NCI-H146 treated with DMSO at 0.1 percent for 48 hours (cell line): ENCODE measurements at regions not wholly inside any gene's neighbourhood (a gene's known extent, or its start where the extent isn't known, plus 50 kb on each side); places are given as distances from the start of the nearest gene placed in this dataset.
"Not testable (repeated sequence)": the region's sequence is repeated elsewhere in the genome, so short reads cannot be mapped to it uniquely, and the experiment has no call there.

Experiments used
- DNase-seq: peaks from one replicate; lab custom pipeline; 2025; ENCODE audit not compliant: unreplicated experiment; lab: John Stamatoyannopoulos, UW

- no peak for DNase-seq
These were observed 404.8 kb upstream of the ATP11B start for GRCh38 chr3:182388506-182388905.

- peak; percentile 91 for DNase-seq
These were observed 404.1 kb upstream of the ATP11B start for GRCh38 chr3:182389071-182389815.

- DNase-seq: no peak
These were observed 402.9 kb upstream of the ATP11B start for GRCh38 chr3:182390421-182390820.

- DNase-seq: no peak
These were observed 400.9 kb upstream of the ATP11B start for GRCh38 chr3:182392182-182392937.

GRCh38 chr3:182393151-182393550 lies 400.2 kb upstream of the ATP11B start:
- DNase-seq: no peak

GRCh38 chr3:182393830-182394367 lies 399.4 kb upstream of the ATP11B start:
- DNase-seq: no peak

- DNase-seq: no peak
These were observed 396.1 kb upstream of the ATP11B start for GRCh38 chr3:182397164-182397563.

GRCh38 chr3:182399978-182400737 lies 393.1 kb upstream of the ATP11B start:
- no peak for DNase-seq

- no peak for DNase-seq
These were observed 392.5 kb upstream of the ATP11B start for GRCh38 chr3:182400838-182401237.

GRCh38 chr3:182404031-182404430 lies 389.3 kb upstream of the ATP11B start:
- no peak for DNase-seq

GRCh38 chr3:182405759-182406158 lies 387.5 kb upstream of the ATP11B start:
- no peak for DNase-seq

GRCh38 chr3:182406786-182407185 lies 386.5 kb upstream of the ATP11B start:
- DNase-seq: no peak

- no peak for DNase-seq
These were observed 383.3 kb upstream of the ATP11B start for GRCh38 chr3:182410051-182410450.

- DNase-seq: no peak
These were observed 381.2 kb upstream of the ATP11B start for GRCh38 chr3:182412066-182412465.

GRCh38 chr3:182413061-182413460 lies 380.2 kb upstream of the ATP11B start:
- DNase-seq: no peak

GRCh38 chr3:182413682-182414081 lies 379.6 kb upstream of the ATP11B start:
- no peak for DNase-seq

- no peak for DNase-seq
These were observed 378.7 kb upstream of the ATP11B start for GRCh38 chr3:182414586-182414985.

GRCh38 chr3:182420741-182421140 lies 372.6 kb upstream of the ATP11B start:
- no peak for DNase-seq

GRCh38 chr3:182424006-182424405 lies 369.3 kb upstream of the ATP11B start:
- DNase-seq: no peak

- DNase-seq: not testable (repeated sequence)
These were observed 367.2 kb upstream of the ATP11B start for GRCh38 chr3:182425926-182426718.

GRCh38 chr3:182431972-182432371 lies 361.3 kb upstream of the ATP11B start:
- not testable (repeated sequence) for DNase-seq
